Anterior cingulate cortex (tissue), 58 donors: ENCODE measurements at regions not wholly inside any gene's neighbourhood (a gene's known extent, or its start where the extent isn't known, plus 50 kb on each side); places are given as distances from the start of the nearest gene placed in this dataset.
A peak's percentile ranks its signal among the peaks of the same experiment; 100 is the strongest.
"Not testable (repeated sequence)": the region's sequence is repeated elsewhere in the genome, so short reads cannot be mapped to it uniquely, and the experiment has no call there.

Experiments used
- DNase-seq, 58 donors: peaks; one replicate each; lab custom pipeline; 2025; lab: John Stamatoyannopoulos, UW

DNA sequence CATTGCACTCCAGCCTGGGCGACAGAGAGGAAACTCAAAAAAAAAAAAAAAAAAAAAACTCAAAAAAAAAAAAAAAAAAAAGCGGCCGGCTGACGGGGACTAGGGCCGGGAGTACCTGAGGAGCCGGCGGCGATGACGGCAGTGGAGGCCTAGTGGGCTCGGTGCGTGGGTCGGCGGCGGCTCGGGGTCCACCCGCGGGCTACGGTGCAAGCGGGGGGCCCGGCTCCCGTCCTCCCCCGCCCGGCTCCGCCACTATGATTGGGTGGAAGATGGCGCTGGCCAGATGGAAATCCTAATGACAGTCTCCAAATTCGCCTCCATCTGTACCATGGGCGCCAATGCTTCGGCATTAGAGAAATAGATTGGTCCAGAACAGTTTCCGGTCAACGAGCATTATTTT is 190.7 kb downstream of the TGIF2LX start:
- DNase-seq: not testable (repeated sequence)

GRCh38 chrX:90134947-90135346 is 213.2 kb downstream of the TGIF2LX start:
- not testable (repeated sequence) for DNase-seq

GRCh38 chrX:90178976-90179375 is 257.3 kb downstream of the TGIF2LX start:
- peak in 2 of 58 donors; percentile 0 for DNase-seq

- not testable (repeated sequence) for DNase-seq
Observed at GRCh38 chrX:90189046-90189445, 267.3 kb downstream of the TGIF2LX start.

DNA sequence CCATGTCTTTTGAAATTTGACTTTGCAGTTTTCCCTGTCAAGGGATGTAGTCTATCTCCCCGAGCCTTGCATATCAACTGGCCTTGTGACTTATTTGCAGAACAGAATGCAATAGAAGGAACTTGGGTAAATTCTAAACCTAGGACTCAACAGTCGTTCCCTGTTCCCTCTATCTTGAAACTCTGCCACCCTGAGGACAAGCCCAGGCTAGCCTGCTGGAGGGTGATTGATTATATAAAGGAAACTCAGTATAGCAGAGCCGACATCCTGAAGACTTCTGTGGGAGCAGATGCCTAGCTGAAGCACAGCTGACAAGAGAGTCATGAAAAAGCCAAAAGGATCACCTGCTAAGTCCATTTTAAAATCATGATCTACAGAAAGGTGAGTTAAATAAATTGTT is 285.1 kb downstream of the TGIF2LX start:
- not testable (repeated sequence) for DNase-seq

- DNase-seq: not testable (repeated sequence)
Observed at GRCh38 chrX:90222620-90223019, 300.9 kb downstream of the TGIF2LX start.

DNA sequence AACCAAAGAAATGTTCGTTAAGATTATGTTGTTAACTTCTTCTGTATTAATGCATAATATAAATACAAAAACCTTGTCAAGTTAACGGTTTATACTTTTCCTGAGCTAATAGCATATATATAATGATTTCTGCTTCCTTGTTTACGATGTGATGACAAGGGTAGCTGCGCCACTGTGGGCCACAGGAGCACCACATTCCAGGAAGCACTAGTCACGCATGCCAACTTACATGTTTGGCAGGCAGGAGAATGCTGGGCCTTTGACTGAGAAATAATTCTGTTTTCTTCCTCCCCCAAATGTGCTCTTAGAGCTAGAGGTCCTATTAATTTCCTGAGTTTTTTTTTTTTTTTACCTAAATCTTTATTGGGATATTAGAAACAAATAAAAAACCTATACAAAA is 349.9 kb downstream of the TGIF2LX start:
- not testable (repeated sequence) for DNase-seq
